NOMO-1 treated with DMSO at 0.1 percent for 48 hours (cell line): ENCODE measurements at regions not wholly inside any gene's neighbourhood (a gene's known extent, or its start where the extent isn't known, plus 50 kb on each side); places are given as distances from the start of the nearest gene placed in this dataset.

Experiments used
- DNase-seq: peaks from one replicate; lab custom pipeline; 2025; ENCODE audit not compliant: unreplicated experiment; lab: John Stamatoyannopoulos, UW

DNA sequence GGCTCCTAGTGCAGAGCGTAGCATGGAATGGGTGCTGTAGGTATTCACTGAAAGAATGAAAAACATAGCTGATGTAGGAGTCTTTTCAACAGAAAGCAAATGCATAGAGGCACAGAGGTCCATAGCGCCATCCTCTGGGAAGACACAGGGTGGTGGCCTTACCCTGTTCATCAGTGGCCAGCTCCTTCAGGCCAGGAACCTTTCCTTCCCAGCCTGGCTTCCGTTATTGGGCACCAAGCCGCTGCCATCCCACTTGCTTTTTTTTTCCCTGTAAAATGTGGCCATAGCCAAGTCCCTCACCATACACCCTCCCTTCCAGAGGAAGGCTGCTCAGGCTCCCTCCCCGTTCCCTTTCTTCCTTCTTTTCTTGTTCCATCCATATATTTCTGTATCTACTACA is 118.1 kb downstream of the ZNF621 start:
- no peak for DNase-seq

DNA sequence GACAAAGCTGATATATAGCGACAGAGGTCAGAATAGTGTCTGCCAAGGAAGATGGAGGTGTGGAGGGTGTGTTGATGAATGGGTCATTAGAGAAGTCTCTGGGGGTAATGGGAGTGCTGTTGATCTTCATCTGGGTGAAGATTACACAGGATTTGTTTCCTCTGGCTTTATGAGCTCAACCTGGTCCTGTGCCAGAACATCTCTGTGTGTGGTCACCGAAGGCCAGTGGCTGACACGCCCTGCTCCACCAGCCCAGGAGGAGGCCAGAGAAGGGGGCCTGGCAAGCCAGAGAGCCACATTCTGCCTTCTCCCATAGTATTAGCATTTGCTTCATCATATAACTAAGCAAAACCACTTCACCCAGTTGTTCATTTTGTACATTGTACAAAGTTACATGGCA is 121.1 kb downstream of the ZNF621 start:
- DNase-seq = no peak

DNA sequence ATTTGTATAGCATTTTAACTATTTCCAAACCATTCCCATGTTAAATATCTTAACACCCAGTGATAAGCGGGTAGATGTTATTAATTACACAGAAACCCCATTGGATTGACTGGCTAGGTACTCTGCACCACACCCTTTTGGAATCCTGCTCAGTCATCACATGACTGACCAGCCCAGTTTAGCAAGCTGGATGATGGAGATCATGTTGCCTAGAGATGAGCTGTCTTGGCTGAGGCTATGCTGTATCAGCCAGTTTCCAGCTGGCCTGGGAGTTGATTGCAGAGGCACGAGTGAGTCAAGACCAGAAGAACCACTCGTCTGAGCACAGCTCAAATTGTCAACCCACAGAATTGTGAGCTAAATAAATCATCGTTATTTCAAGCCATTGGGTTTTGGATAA is 124.6 kb downstream of the ZNF621 start:
- DNase-seq = no peak

DNA sequence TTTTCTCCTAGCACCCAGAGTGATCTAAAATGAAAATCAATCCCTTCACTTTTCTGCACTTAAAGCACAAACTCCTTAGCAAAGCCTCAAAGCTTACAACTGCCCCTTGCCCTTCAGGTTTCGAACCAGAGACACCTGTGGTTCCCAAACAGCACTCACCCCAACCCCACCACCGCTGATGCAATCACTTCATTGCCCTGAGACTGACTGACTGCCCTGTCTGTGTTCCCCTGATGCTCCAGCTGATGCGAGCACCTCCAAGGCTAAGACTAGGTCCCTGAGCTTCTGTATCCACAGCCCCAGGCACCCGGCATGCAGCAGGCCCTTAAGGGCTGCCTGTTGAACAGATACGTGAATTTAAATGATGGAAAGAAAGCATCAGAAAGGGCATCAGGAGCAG is 127.3 kb downstream of the ZNF621 start:
- no peak for DNase-seq

DNA sequence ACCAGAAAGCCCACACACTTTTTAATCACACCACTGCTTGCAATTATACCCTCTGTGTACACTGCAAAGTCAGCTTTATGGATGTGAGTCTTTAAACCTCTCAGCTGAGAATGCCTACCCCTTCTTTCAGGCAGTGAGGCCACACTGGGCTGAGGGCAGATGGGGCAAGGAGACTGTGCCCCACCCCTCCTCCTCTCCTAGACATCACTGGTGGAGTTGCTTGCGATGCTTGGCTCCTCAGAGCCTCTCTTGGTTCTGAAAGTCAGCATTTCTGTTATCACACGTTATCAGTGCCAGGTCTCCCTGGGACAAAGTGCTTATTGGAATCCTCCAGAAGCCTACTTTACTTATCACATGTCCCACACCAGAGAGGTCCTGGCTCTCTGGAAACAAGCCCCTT is 128.2 kb downstream of the ZNF621 start:
- no peak for DNase-seq

DNA sequence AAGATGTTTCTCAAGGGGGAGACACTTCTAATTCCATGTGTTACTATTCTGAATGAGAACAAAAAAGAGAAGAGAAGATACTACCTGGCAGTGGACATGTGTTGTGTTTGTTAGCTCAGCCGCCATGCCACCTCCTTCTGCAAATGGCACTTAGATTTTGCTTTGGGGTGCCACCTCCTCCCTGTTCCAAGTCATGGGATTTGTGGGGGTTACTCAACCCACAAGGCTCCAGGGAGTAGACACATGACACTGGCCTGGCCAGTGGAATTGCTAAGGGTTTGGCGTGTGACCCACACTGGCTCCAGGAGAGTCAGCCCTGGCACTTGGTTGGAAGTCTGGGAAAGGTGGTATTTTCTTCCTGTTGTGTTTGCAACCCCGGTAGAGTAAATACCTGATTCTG is 129.1 kb downstream of the ZNF621 start:
- no peak for DNase-seq

DNA sequence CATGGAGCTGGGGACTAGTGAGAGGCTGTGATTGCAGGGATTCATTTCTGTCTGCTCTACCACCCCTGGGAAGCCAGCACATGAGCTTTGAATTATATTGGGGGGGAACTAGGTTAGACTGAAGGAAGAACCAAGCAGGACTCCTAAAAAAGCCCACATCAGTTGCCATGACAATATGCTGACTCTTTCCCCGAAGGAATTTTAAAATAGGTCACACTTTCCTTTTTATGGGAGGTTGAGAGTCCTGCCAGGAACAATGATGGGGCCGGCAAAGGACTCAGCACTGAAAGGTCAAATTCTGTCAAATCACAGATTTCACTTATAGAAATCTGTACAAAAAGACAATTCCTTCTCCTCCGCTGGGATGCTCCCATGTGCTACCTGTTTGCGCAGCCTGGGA is 130.8 kb downstream of the ZNF621 start:
- DNase-seq = no peak

DNA sequence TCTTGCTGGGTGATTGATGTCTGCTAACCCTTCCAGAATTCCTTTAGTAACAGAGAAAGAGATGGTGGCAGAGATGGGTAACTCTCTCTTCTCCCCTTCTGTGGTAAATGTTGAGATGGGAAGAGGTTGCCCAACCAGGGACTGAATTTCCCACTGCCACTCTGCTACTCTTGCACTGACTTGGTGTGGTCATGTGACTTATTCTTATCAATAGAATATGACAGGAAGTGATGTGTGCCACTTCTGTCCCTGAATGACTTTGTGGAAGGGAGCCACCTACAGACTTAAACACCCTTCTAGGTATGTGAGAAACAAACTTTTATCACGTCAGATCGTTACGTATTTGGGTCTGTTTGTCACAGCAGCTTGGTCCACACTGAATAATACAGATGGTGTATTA is 132.9 kb downstream of the ZNF621 start:
- no peak for DNase-seq

DNA sequence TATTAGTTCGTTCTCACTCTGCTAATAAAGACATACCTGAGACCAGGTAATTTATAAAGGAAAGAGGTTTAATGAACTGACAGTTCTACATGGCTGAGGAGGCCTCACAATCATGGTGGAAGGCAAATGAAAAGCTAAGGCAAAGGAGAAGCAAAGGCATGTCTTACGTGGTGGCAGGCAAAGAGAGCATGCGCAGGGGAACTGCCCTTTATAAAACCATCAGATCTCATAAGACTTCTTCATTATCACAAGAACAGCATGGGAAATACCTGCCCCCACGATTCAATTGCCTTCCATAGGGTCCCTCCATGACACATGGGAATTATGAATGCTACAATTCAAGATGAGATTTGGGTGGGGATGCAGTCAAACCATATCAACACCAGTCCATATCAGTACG is 133.5 kb downstream of the ZNF621 start:
- DNase-seq = no peak

DNA sequence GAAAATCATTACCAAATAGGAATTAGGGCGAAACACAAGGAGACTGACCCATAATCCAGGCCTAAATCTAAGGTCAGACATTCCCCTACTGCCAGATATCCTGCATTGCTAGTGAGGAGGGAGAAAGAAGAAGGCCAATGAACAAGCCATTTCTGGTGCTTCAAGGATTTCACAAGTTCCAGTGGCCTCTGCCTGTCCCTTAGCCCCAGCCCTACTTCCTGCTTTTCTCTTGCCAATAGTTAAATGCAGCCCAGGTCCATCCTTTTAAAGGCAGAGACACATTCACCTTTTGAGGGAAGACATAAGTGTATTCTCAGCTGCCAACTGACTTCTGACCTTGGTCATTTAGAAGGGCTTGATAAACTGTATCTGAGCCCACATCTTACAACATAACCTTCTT is 135.8 kb downstream of the ZNF621 start:
- peak; percentile 73 for DNase-seq

DNA sequence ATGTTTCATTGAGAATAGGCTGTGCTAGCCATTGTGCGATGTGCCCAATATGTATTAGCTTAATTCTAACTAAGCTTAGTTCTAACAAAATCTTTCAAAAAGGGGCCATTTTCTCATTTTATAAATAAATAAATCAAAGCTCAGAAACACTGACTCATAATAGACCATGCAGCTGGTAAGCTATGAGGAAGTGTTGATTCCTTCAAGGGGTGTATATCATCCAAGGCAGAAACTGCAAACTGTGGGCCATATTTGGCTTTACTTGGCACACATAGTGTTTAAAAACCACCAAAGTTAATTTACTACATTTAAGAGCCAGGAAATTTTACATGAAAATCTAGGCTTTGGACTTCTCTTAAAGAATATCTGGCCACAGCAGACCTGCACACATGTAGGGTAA is 136.5 kb downstream of the ZNF621 start:
- peak; percentile 27 for DNase-seq

DNA sequence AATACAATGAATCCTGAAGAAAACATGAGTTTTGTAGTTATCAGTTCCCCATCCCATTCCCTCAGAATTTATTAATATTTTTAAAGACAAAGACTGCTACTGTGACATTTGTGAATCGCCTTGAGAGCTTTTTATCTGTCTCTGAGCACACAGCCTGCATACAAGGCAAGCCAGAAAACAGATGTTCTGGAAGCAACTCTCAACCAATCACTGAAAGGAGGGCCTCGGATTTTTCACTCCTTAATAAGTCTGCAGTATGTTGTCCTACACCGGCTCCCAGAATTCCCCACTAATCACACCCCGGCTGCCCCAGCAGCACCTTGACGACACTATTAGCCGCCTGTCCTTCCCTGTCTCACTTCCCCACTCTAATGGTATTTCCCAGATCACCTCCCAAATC is 138.5 kb downstream of the ZNF621 start:
- no peak for DNase-seq

DNA sequence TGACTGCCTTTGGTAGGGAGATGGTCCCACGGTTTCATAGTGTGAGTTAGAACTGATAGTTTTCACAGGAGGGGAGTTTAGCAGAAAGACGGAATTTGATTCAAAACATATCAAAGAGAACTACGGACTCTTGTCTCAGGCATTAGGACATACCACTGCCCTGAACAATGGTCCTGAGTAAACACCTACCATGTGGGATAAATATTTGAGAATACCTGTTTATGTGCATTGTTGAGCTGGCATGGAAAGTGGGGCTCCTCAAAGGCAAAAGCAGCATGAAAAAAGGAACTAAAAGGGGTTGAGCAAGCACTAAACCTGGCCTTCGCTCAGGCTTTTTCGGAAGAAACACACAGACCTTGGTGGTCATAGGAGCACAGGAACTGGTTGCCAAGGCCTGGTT is 144.4 kb downstream of the ZNF621 start:
- peak; percentile 1 for DNase-seq

DNA sequence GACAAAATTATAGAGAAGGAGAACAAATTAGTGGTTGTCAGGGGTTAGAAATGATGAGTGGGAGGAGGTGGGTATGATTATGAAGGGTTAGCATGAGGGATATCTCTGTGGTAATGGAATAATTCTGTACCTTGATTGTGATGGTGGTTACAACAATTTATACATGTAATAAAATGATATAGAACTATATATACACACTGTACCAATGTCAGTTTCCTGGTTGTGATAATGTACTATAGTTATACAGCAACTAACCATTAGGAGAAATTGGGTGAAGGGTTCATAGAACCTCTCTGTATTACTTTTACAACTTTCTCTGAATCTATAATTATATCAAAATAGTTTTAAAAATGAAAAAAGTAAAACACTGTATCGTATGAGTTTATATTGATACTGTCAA is 148.1 kb downstream of the ZNF621 start:
- DNase-seq = no peak

DNA sequence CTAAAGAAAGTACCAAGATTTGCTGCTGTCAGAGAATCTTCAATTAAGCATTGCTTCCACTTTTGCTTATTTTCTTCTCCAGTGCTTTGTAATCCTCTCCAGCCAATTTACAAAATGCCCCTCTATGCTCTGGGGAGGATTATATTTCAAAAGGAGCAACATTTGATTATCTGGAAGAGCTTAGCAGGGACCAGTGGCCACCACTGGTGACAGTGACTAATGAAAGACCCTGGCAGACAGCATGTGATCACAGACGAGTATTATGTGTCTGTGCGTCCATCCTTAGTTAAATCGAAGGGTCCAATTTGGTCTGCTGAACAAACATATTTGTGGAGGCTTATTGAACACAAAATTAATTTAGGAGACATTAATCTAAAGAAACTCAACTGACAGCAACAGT is 152.6 kb downstream of the ZNF621 start:
- no peak for DNase-seq

DNA sequence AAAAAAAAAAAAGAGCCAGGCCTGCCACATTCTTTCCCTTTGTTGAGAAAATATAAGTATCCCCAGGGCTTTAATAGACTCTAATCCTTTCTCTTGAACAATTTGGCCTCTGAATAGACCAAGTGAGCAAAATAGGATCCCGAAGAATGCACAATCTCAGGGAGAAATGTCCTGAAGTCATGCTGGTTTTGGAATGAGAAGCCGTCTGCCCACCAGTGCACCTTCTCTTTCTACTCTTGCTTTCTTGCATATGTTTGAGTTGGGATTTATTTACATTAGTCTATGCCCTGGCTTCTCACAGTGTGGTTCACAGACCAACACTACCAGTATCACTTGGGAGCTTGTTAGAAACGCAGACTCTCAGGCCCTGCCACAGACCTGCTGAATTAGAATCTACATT is 153.0 kb downstream of the ZNF621 start:
- no peak for DNase-seq

DNA sequence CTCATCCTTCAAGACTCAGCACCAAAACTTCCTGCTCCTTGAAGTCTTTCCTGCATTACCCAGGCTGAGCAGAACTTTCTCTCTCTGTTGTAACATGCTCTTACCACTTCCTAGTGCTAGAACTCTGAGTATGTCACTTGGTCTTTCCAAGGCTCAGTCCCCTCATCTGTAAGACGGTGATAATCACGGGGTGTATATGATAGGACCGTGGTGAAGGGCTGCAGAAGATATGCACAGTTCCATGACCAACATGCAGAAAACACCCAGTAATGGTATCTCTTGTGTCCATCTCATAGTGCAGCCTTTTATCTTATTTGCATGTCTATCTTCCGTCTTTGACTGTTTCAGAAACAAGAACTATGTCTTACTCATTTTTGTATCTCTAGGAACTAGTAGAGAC is 154.5 kb downstream of the ZNF621 start:
- no peak for DNase-seq

DNA sequence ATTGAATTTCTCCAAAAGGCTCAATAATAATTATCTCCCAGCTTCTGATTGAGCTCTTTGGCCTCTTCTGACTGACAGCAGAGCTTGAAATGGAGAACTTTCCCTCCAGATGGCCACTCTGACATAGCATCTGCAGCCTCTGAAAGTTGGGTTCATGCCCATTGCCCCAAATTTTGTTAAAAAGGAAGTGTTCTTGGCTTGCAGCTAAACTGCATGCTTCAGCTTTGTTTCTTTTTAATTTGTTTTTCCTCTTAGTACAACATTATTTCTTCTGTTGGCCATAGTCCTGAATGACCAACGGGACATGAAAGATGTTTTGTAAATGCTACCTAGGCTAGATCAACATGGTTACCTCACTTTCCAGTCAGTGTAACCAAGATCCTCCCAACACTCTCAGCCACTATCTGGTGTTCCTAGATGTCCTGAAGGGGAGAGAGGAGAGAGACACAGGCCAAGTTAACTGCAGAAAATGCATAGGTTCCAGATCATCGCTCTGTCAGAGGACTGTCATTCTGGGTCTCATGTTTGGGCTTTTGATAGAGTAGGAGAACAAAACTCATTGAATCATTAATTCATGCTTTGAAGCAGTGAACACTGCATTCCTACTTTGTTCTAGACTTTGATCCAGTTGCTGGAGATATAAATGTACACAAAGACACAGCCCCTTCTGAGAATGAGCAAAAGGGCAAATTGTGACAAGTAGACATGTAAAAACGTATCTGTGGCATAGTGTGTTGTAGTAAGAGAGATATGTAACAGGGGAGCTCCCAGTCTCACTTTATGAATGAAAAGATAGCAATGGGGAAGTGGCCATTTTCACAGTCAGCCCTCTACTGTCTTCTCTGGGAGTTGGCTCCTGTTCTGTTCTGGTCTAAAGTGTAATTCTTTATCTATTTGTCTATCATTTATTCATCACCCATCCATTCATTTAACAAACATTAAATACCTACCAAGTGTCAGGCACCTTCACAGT is 156.2 kb downstream of the ZNF621 start:
- DNase-seq = no peak

DNA sequence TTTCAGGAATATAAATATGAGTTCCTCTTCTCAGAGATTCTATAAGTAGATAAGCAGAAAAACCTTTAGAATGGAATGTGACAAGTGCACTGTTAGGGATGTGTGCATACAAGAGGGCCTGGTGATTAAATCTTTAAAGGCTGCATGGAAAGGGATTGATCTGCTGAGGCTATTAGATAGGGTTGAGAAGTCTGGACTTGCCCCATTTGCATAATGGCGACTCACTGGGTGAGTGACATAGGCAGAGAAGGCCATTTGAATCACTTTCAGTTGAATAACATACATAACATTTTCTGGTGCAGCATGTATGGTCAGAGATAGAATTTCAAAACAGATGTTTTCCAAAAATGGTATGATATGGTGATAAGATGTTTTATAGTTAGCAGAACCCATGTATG is 156.9 kb downstream of the ZNF621 start:
- no peak for DNase-seq

DNA sequence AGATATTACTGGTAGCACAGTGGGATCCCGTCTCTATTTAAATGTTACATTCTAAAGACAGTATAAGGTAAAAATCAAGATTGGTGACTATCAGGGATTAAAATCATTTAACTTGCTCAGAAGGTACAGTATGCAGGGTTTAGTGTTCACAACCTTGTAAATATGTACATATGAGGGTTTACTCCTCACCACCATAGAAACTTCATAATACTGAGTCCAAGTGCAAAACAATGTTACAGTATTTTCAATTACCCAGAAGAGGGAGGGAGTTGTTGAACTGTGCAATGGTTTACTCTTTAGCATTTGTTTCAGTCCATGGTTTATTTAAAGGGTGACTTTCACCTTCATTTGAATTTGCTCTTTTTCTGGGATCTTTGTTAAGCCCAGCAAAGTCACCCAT is 165.1 kb downstream of the ZNF621 start:
- no peak for DNase-seq

DNA sequence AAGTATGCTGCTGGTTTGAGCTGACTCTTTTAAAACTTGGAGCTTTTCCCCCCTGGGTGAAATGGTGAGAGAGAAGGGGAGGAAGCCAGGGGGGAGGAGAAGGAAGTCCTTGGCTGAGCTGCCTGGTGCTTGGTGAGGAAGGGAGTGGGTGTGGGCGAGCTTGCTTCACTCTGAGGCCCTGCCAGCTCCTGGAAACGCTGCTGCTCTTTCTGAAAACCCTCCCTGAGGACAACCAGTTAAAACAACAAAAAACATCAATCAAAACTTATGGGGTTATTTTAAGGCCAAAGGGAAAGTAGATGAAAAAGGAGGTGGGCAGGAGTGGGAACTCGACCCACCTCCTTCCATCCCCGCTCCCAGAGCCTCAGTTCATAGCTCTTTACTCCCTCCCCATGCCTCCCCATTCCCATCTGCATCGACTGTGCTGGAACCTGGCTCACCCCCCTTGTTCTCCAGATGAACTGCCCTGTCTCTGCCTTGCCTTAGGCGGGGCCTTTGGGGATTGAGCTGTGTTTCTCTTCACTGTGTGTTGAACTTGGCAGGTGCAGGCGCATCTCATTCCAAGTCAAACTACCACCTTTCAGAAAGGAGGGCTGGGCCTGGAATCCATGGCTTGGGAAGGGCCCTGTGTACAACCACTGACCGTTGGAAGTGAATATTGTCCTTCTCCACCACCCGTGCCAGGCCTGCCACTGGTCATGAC is 166.1 kb downstream of the ZNF621 start:
- no peak for DNase-seq

DNA sequence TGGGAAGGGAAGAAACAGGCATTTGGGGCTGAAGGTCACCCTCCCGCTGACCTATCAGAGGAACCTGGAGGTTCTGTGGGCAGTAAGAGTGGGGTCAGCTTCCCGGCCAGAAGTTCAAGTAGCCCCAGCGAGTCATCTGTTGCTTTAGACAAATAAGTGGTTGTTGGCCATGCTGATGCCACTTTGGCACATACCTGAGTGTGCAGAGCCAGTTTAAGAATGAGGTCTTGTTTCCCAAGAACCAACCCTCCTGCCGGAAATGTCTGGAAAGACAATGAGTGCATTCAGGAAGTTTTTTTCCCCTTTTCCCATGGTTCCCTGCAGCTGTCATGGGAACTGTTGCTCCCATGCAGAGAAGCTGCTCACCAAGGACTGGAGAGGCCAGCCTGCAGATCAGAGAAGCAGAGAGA is 166.7 kb downstream of the ZNF621 start:
- no peak for DNase-seq
